Osteoblast (primary cell): ENCODE measurements at regions not wholly inside any gene's neighbourhood (a gene's known extent, or its start where the extent isn't known, plus 50 kb on each side); places are given as distances from the start of the nearest gene placed in this dataset.

ENCODE experiments used
- DNase-seq: peaks from one replicate; pipeline ENCODE4 v3.0.0; 2011; ENCODE audit warnings: low spot score, mixed read lengths; ENCODE audit not compliant: insufficient read length; ENCODE audit errors: missing footprints
- H2AFZ ChIP-seq: 2 replicates; pipeline ENCODE4 v1.6.0; 2011; ENCODE audit warnings: mild to moderate bottlenecking, low read length
- H3K27ac ChIP-seq: 2 replicates; pipeline ENCODE4 v1.5.1; 2011; ENCODE audit warnings: mild to moderate bottlenecking, low read depth, low read length, moderate library complexity
- H3K27me3 ChIP-seq: 2 replicates; pipeline ENCODE4 v1.6.0; 2012; ENCODE audit warnings: mild to moderate bottlenecking, control low read depth, inconsistent platforms, low read length, moderate library complexity; ENCODE audit not compliant: insufficient read depth
- H3K36me3 ChIP-seq: 2 replicates; pipeline ENCODE4 v1.5.1; 2011; ENCODE audit warnings: mild to moderate bottlenecking, low read length, control low read depth, moderate library complexity; ENCODE audit not compliant: insufficient read depth
- H3K4me1 ChIP-seq: 2 replicates; pipeline ENCODE4 v1.5.1; 2011; ENCODE audit warnings: mild to moderate bottlenecking, low read length, control low read depth, moderate library complexity; ENCODE audit not compliant: insufficient read depth
- H3K4me2 ChIP-seq: 2 replicates; pipeline ENCODE4 v1.6.0; 2011; ENCODE audit warnings: mild to moderate bottlenecking, low read length; ENCODE audit not compliant: insufficient read depth
- H3K4me3 ChIP-seq: fragments of 200-600 bp; sonication (generic); 3 replicates; pipeline ENCODE4 v1.5.1; 2012; ENCODE audit warnings: mild to moderate bottlenecking, low read length, inconsistent platforms; ENCODE audit not compliant: insufficient read depth
- H3K79me2 ChIP-seq: 2 replicates; pipeline ENCODE4 v1.6.0; 2012; ENCODE audit warnings: mild to moderate bottlenecking, low read length, control low read depth, inconsistent platforms; ENCODE audit not compliant: insufficient read depth
- H3K9me3 ChIP-seq: 2 replicates; pipeline ENCODE4 v1.5.1; 2011; ENCODE audit warnings: low read depth, low read length, control low read depth
- H4K20me1 ChIP-seq: 2 replicates; pipeline ENCODE4 v1.6.0; 2012; ENCODE audit warnings: mild to moderate bottlenecking, low read length, control low read depth; ENCODE audit not compliant: insufficient read depth
- CTCF ChIP-seq: IDR thresholded peaks from 2 replicates; pipeline ENCODE4 v1.5.1; 2011; ENCODE audit warnings: mild to moderate bottlenecking, low read depth, low read length, moderate library complexity; ENCODE audit errors: extremely low read depth

- H3K4me2 ChIP-seq, result no peak overlapping the region
- no peaks in the 10 kb centered on the region for H3K4me1 ChIP-seq
- TF ChIP-seq CTCF, result no peak
- no peak overlapping the region for H3K4me3 ChIP-seq
- no peak overlapping the region for H3K27ac ChIP-seq
- no peaks in the 10 kb centered on the region for H3K79me2 ChIP-seq
- H3K9me3 ChIP-seq, result peaks cover 4% of the 10 kb centered on the region
- H3K27me3 ChIP-seq, result no peaks in the 10 kb centered on the region
- no peaks in the 10 kb centered on the region for H3K36me3 ChIP-seq
- H2AFZ ChIP-seq, result no peak overlapping the region
- H4K20me1 ChIP-seq, result no peaks in the 10 kb centered on the region
- DNase-seq, result no peak
Observed at GRCh38 chr13:57843521-57843920, 212.0 kb downstream of the PCDH17 start.

- H3K79me2 ChIP-seq, result no peaks in the 10 kb centered on the region
- TF ChIP-seq CTCF, result no peak
- H3K27me3 ChIP-seq, result no peaks in the 10 kb centered on the region
- H3K4me2 ChIP-seq, result no peak overlapping the region
- no peaks in the 10 kb centered on the region for H4K20me1 ChIP-seq
- peaks cover 4% of the 10 kb centered on the region for H3K9me3 ChIP-seq
- no peak overlapping the region for H3K27ac ChIP-seq
- H3K4me3 ChIP-seq, result no peak overlapping the region
- DNase-seq, result no peak
- H3K36me3 ChIP-seq, result no peaks in the 10 kb centered on the region
- no peak overlapping the region for H2AFZ ChIP-seq
- H3K4me1 ChIP-seq, result no peaks in the 10 kb centered on the region
Observed at GRCh38 chr13:57846600-57847173, 215.1 kb downstream of the PCDH17 start.

GRCh38 chr13:57857945-57858344 lies 226.4 kb downstream of the PCDH17 start:
- no peak for DNase-seq
- Histone ChIP-seq H3K27ac (no peak overlapping the region), H3K4me3 (no peak overlapping the region), H3K4me2 (no peak overlapping the region), H3K9me3 (peaks cover 7% of the 10 kb centered on the region), H2AFZ (no peak overlapping the region), H3K4me1 (no peaks in the 10 kb centered on the region), H3K36me3 (no peaks in the 10 kb centered on the region), H3K27me3 (no peaks in the 10 kb centered on the region), H3K79me2 (no peaks in the 10 kb centered on the region), H4K20me1 (no peaks in the 10 kb centered on the region)
- no peak for TF ChIP-seq CTCF

GRCh38 chr13:57858376-57858775 lies 226.8 kb downstream of the PCDH17 start:
- no peak overlapping the region for H3K4me3 ChIP-seq
- H3K4me1 ChIP-seq, result no peaks in the 10 kb centered on the region
- H4K20me1 ChIP-seq, result no peaks in the 10 kb centered on the region
- H3K27ac ChIP-seq, result no peak overlapping the region
- H3K9me3 ChIP-seq, result peaks cover 7% of the 10 kb centered on the region
- no peak overlapping the region for H2AFZ ChIP-seq
- no peaks in the 10 kb centered on the region for H3K79me2 ChIP-seq
- no peak overlapping the region for H3K4me2 ChIP-seq
- no peaks in the 10 kb centered on the region for H3K36me3 ChIP-seq
- H3K27me3 ChIP-seq, result no peaks in the 10 kb centered on the region
- DNase-seq, result no peak
- TF ChIP-seq CTCF, result no peak
